Brain microvascular endothelial cell (primary cell): ENCODE measurements at regions not wholly inside any gene's neighbourhood (a gene's known extent, or its start where the extent isn't known, plus 50 kb on each side); places are given as distances from the start of the nearest gene placed in this dataset.
A peak's percentile ranks its signal among the peaks of the same experiment; 100 is the strongest.

Experiments
- DNase-seq: peaks from one replicate; pipeline ENCODE4 v3.0.0-alpha.2; 2020
- H3K27ac ChIP-seq: fragments of 250-450 bp; sonication (Bioruptor Pico); 2 replicates; pipeline ENCODE4 v1.5.1; 2020; ENCODE audit warnings: mild to moderate bottlenecking, moderate library complexity
- H3K27me3 ChIP-seq: fragments of 250-450 bp; sonication (Bioruptor Pico); replicated peaks from 2 replicates; pipeline ENCODE4 v1.5.1; 2020; ENCODE audit warnings: mild to moderate bottlenecking
- H3K36me3 ChIP-seq: fragments of 250-450 bp; sonication (Bioruptor Pico); replicated peaks from 2 replicates; pipeline ENCODE4 v1.5.1; 2020; ENCODE audit warnings: mild to moderate bottlenecking
- H3K4me3 ChIP-seq: 2 replicates; pipeline ENCODE4 v1.5.1; 2011; ENCODE audit warnings: low read depth, mild to moderate bottlenecking, control low read depth, low read length, moderate library complexity
- in situ Hi-C: cut with HindIII; loops from 2 replicates; pipeline ENCODE4 v1.10.0; 2017; ENCODE audit warnings: low sequenced_read_pairs, low pct_ligation_motif_present
- TF ChIP-seq, protein P1 (sequence below): IDR thresholded peaks from 2 replicates; pipeline ENCODE4 v1.5.1; 2011; ENCODE audit warnings: low read depth, mild to moderate bottlenecking, moderate library complexity, low read length, control low read depth, inconsistent platforms; ENCODE audit errors: missing control alignments

DNA sequence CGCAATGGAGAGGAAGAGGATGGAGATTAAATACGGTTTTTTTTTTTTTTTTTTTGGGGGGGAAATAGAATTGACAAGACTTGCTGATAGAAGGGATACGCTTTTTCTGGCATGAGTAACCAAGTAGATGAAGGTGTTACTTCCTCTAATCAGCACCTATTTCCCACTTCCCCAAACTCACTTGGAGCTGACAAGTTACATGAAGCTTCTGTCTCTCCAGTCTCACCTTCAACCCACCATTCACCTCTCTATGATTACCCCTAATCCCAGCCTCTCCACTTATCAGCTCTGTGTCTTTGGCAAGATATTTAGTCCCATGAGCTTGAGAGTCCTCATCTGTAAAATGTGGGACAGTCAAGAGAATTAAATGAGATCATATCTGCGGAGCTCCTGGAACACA, 185.9 kb upstream of the HS3ST3A1 start:
- no peak overlapping the region for H3K27ac ChIP-seq
- H3K4me3 ChIP-seq = no peak overlapping the region
- in situ Hi-C loops = no loop called here
- DNase-seq = no peak
- no peaks in the 10 kb centered on the region for H3K36me3 ChIP-seq
- TF ChIP-seq, protein P1, sequence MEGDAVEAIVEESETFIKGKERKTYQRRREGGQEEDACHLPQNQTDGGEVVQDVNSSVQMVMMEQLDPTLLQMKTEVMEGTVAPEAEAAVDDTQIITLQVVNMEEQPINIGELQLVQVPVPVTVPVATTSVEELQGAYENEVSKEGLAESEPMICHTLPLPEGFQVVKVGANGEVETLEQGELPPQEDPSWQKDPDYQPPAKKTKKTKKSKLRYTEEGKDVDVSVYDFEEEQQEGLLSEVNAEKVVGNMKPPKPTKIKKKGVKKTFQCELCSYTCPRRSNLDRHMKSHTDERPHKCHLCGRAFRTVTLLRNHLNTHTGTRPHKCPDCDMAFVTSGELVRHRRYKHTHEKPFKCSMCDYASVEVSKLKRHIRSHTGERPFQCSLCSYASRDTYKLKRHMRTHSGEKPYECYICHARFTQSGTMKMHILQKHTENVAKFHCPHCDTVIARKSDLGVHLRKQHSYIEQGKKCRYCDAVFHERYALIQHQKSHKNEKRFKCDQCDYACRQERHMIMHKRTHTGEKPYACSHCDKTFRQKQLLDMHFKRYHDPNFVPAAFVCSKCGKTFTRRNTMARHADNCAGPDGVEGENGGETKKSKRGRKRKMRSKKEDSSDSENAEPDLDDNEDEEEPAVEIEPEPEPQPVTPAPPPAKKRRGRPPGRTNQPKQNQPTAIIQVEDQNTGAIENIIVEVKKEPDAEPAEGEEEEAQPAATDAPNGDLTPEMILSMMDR = no peak
- no peaks in the 10 kb centered on the region for H3K27me3 ChIP-seq

- in situ Hi-C loops = no loop called here
- Histone ChIP-seq H3K27ac (no peak overlapping the region), H3K4me3 (no peak overlapping the region), H3K36me3 (no peaks in the 10 kb centered on the region), H3K27me3 (no peaks in the 10 kb centered on the region)
- TF ChIP-seq, protein P1 = no peak
- no peak for DNase-seq
These were observed 186.7 kb upstream of the HS3ST3A1 start for GRCh38 chr17:13788385-13788784.

DNA sequence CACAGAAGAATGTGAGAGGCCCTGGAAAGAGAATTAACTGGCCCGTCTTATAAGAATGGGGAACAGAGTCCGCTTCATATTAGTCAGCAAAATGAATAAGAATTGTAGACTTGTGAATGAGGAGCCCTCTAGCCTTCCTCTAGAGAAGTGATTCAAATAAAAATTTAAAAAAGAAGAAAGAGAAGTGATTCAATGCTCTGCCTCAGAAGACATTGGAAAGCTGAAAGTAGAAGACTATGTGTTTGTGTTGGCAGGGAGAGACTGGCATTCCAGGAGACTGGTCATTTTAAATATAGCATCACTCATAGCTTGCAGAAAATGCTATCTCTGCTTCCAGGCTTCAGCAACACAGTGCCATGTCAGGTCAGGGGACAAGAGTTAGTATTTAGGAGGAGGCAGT, 190.6 kb upstream of the HS3ST3A1 start:
- Histone ChIP-seq H3K27ac (no peak overlapping the region), H3K36me3 (no peaks in the 10 kb centered on the region)

DNA sequence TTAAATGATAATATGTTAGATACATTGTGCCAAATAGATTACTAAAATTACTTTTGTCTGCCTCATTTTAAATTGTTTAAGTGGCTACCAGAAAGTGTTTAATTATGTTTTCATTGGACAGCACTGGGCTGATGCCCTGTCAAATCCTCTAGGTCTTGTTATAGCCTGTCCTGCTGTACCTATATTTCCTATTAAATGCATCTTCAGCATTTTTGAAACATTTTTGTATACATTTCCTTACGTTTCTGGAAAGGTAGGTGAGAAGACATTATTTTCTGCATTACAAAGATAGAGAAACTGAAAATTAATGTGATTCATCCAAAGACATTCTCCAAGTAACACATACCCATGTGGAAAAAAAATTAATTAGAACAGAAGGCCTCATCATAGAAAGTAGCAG, 192.2 kb upstream of the HS3ST3A1 start:
- H3K27me3 ChIP-seq = no peaks in the 10 kb centered on the region
- TF ChIP-seq, protein P1 = no peak
- H3K36me3 ChIP-seq = no peaks in the 10 kb centered on the region
- no peak overlapping the region for H3K4me3 ChIP-seq
- no peak for DNase-seq
- no peak overlapping the region for H3K27ac ChIP-seq
- in situ Hi-C loops = no loop called here

More for the DNA sequence above, 190.6 kb upstream of the HS3ST3A1 start:
- in situ Hi-C loops = no loop called here
- TF ChIP-seq, protein P1 = no peak
- no peaks in the 10 kb centered on the region for H3K27me3 ChIP-seq
- H3K4me3 ChIP-seq = no peak overlapping the region
- DNase-seq = peak; percentile 16

GRCh38 chr17:13797863-13798262, 196.1 kb upstream of the HS3ST3A1 start:
- in situ Hi-C loops = no loop called here
- TF ChIP-seq, protein P1 = no peak

GRCh38 chr17:13806092-13806491, 204.4 kb upstream of the HS3ST3A1 start:
- no peak overlapping the region for H3K4me3 ChIP-seq
- H3K27ac ChIP-seq = no peak overlapping the region
- DNase-seq = no peak
- H3K36me3 ChIP-seq = no peaks in the 10 kb centered on the region
- H3K27me3 ChIP-seq = no peaks in the 10 kb centered on the region
- TF ChIP-seq, protein P1 = no peak
- in situ Hi-C loops = no loop called here

More at GRCh38 chr17:13797863-13798262, 196.1 kb upstream of the HS3ST3A1 start:
- Histone ChIP-seq H3K27me3 (no peaks in the 10 kb centered on the region), H3K4me3 (no peak overlapping the region), H3K27ac (no peak overlapping the region), H3K36me3 (no peaks in the 10 kb centered on the region)
- no peak for DNase-seq
